CD8-positive, alpha-beta memory T cell (primary cell): ENCODE measurements at regions not wholly inside any gene's neighbourhood (a gene's known extent, or its start where the extent isn't known, plus 50 kb on each side); places are given as distances from the start of the nearest gene placed in this dataset.
"Not testable (repeated sequence)": the region's sequence is repeated elsewhere in the genome, so short reads cannot be mapped to it uniquely, and the experiment has no call there.

Experiments used
- CTCF ChIA-PET: fragments of 350-600 bp; sonication (Branson Sonifier 250); formaldehyde crosslinking; loops from one replicate; lab custom pipeline; 2021; ENCODE audit warnings: antibody characterized with exemption; lab: Charles Lee
- POLR2A ChIA-PET: fragments of 350-600 bp; sonication (Branson Sonifier 250); formaldehyde crosslinking; loops from one replicate; lab custom pipeline; 2021; ENCODE audit warnings: antibody characterized with exemption; lab: Charles Lee
- DNase-seq, 5 donors: peaks; one replicate each; pipeline versions ENCODE4 v3.0.0 to v3.0.0-alpha.2; 2020 to 2022; ENCODE audit warnings: mixed read lengths in 1 of 5
- H3K27ac ChIP-seq: one replicate; pipeline ENCODE4 v1.7.0; 2013; ENCODE audit warnings: low read depth, mild to moderate bottlenecking, low read length, moderate library complexity
- H3K27me3 ChIP-seq: 2 replicates; pipeline ENCODE4 v1.7.0; 2013; ENCODE audit warnings: low read length, mild to moderate bottlenecking; ENCODE audit not compliant: insufficient read depth, poor library complexity, severe bottlenecking
- H3K36me3 ChIP-seq: 2 replicates; pipeline ENCODE4 v1.7.0; 2013; ENCODE audit warnings: mild to moderate bottlenecking, low read length, moderate library complexity; ENCODE audit not compliant: insufficient read depth
- H3K4me1 ChIP-seq: 2 replicates; pipeline ENCODE4 v1.7.0; 2013; ENCODE audit warnings: mild to moderate bottlenecking, low read length, moderate library complexity; ENCODE audit not compliant: insufficient read depth
- H3K4me3 ChIP-seq: 2 replicates; pipeline ENCODE4 v1.7.0; 2013; ENCODE audit warnings: mild to moderate bottlenecking, low read length
- H3K9me3 ChIP-seq: 2 replicates; pipeline ENCODE4 v1.7.0; 2013; ENCODE audit warnings: mild to moderate bottlenecking, low read length
- H3K27ac Mint-ChIP-seq, 8 donors: one replicate each; pipeline ENCODE4 v1.8.0; 2020 to 2021; ENCODE audit warnings: mixed read lengths in 8 of 8, mild to moderate bottlenecking in 6 of 8, inconsistent platforms in 3 of 8, moderate library complexity in 3 of 8
- H3K27me3 Mint-ChIP-seq, 2 donors: one replicate each; pipeline ENCODE4 v1.8.0; 2020 to 2021; ENCODE audit warnings: mixed read lengths in 2 of 2, mild to moderate bottlenecking in 1 of 2, moderate library complexity in 1 of 2
- H3K36me3 Mint-ChIP-seq, 3 donors: one replicate each; pipeline ENCODE4 v1.8.0; 2020 to 2021; ENCODE audit warnings: mixed read lengths in 3 of 3, inconsistent platforms in 1 of 3, mild to moderate bottlenecking in 1 of 3
- H3K4me1 Mint-ChIP-seq, 3 donors: one replicate each; pipeline ENCODE4 v1.8.0; 2020 to 2021; ENCODE audit warnings: mixed read lengths in 3 of 3, inconsistent platforms in 1 of 3, mild to moderate bottlenecking in 1 of 3
- H3K4me3 Mint-ChIP-seq, 7 donors: one replicate each; pipeline ENCODE4 v1.8.0; 2020 to 2021; ENCODE audit warnings: mixed read lengths in 7 of 7, mild to moderate bottlenecking in 6 of 7, moderate library complexity in 4 of 7, inconsistent platforms in 2 of 7
- H3K9me3 Mint-ChIP-seq, 5 donors: one replicate each; pipeline ENCODE4 v1.8.0; 2020 to 2022; ENCODE audit warnings: mixed read lengths in 5 of 5, mild to moderate bottlenecking in 3 of 5, moderate library complexity in 2 of 5, inconsistent platforms in 1 of 5

DNA sequence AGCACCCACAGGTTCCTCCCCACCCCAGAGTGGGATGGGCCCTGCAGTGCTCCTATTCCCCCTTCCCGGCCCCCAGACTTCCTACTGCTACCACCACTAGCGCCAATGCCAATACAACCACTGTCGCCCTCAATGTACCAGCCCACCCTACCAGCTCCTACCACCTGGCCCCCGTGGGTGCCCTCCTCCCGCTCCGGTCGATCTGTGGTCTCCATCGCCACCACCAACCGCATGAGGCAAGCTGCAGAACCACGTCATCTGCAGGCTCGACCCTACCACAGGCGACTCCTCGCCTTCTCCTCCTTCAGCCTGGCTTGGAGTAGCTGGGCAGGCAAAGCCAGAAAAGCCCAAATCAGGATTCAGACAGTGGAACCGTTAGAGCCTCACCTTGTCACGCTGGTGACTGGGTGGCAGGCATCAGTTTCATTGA lies 179.3 kb downstream of the POTEB3 start:
- no peaks in the 10 kb centered on the region for H3K36me3 ChIP-seq
- no peaks in the 10 kb centered on the region for H3K9me3 ChIP-seq
- Mint-ChIP-seq H3K27ac (no peak overlapping the region), H3K9me3 (no peaks in the 10 kb centered on the region), H3K4me1 (no peaks in the 10 kb centered on the region), H3K4me3 (no peak overlapping the region), H3K27me3 (peaks cover 6 to 20% of the 10 kb centered on the region in 2 donors), H3K36me3 (no peaks in the 10 kb centered on the region)
- H3K27ac ChIP-seq: no peak overlapping the region
- no peaks in the 10 kb centered on the region for H3K4me1 ChIP-seq
- POLR2A ChIA-PET: no interaction called here
- CTCF ChIA-PET: no interaction called here
- no peaks in the 10 kb centered on the region for H3K27me3 ChIP-seq
- H3K4me3 ChIP-seq: no peak overlapping the region
- DNase-seq: peak in 1 of 5 donors; percentile 47

DNA sequence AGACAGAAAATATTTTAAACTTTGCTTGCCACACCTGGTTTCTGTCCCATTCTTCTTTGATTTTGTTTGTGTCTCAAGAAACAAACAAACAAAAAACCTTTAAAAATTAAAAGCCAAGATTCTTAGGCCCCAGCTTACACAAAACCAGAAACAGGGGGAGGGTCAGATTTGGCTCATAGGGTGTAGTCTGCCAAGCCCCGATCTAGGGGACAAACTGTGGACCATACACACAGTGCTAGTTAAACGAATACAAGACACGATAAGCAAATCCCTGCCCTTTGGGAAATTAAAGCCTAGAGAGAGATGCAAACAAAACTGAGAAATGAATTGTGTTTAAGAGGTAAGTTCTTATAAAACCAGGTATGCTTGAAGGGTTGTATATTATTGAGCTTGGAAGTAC lies 181.7 kb downstream of the POTEB3 start:
- CTCF ChIA-PET, H3K4me1 ChIP-seq, H3K36me3 Mint-ChIP-seq, H3K4me3 Mint-ChIP-seq, H3K9me3 ChIP-seq, H3K27ac ChIP-seq, H3K4me3 ChIP-seq, POLR2A ChIA-PET, H3K9me3 Mint-ChIP-seq, H3K36me3 ChIP-seq, H3K4me1 Mint-ChIP-seq, H3K27ac Mint-ChIP-seq, H3K27me3 ChIP-seq, DNase-seq: not testable (repeated sequence)
- peaks cover 6 to 20% of the 10 kb centered on the region in 2 donors for H3K27me3 Mint-ChIP-seq

DNA sequence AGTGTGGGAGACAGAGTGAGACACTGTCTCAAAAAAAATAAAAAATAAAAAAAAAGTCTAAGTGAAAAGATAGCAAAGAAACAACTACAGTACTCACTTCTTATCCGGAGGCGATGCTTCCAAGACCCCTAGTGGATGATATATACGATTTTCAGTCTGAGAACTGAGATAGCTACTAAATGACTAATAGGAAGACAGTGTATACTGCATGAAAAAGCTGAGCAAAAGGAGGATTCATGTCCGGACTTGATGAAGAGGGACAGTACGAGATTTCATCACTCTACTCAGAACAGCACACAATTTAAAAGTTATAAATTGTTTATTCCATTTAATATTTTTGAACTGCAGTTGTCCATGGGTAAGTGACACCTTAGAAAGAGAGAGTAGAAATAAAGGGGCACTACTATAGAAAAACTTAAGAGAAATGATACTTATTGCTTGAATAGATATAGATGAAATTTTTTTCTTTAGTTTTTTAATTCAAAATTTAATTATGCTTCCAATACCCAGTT lies 190.7 kb downstream of the POTEB3 start:
- H3K4me3 Mint-ChIP-seq, H3K4me1 Mint-ChIP-seq, DNase-seq, H3K9me3 Mint-ChIP-seq, H3K27ac Mint-ChIP-seq, POLR2A ChIA-PET, H3K27me3 ChIP-seq, CTCF ChIA-PET, H3K36me3 Mint-ChIP-seq, H3K4me3 ChIP-seq, H3K4me1 ChIP-seq, H3K27me3 Mint-ChIP-seq, H3K36me3 ChIP-seq, H3K9me3 ChIP-seq, H3K27ac ChIP-seq: not testable (repeated sequence)
